DMS79 (cell line): ENCODE measurements at regions not wholly inside any gene's neighbourhood (a gene's known extent, or its start where the extent isn't known, plus 50 kb on each side); places are given as distances from the start of the nearest gene placed in this dataset.

Experiments
- DNase-seq: peaks from one replicate; lab custom pipeline; 2025; lab: John Stamatoyannopoulos, UW

GRCh38 chr2:4370422-4371090 lies 667.2 kb downstream of the DCDC2C start:
- no peak for DNase-seq

GRCh38 chr2:4381049-4381448 lies 677.7 kb downstream of the DCDC2C start:
- no peak for DNase-seq

- no peak for DNase-seq
Observed at GRCh38 chr2:4381773-4382172, 678.4 kb downstream of the DCDC2C start.

- DNase-seq: no peak
Observed at GRCh38 chr2:4391013-4391412, 687.6 kb downstream of the DCDC2C start.

- DNase-seq: no peak
Observed at GRCh38 chr2:4404363-4404762, 701.0 kb downstream of the DCDC2C start.

- DNase-seq: no peak
Observed at GRCh38 chr2:4408321-4408720, 704.9 kb downstream of the DCDC2C start.

GRCh38 chr2:4412637-4413187 lies 709.3 kb downstream of the DCDC2C start:
- no peak for DNase-seq

- no peak for DNase-seq
Observed at GRCh38 chr2:4415171-4415570, 711.8 kb downstream of the DCDC2C start.

GRCh38 chr2:4415810-4416413 lies 712.5 kb downstream of the DCDC2C start:
- DNase-seq: no peak

GRCh38 chr2:4416431-4416830 lies 713.1 kb downstream of the DCDC2C start:
- no peak for DNase-seq

GRCh38 chr2:4417771-4418170 lies 714.4 kb downstream of the DCDC2C start:
- DNase-seq: no peak

- no peak for DNase-seq
Observed at GRCh38 chr2:4420032-4420431, 716.7 kb downstream of the DCDC2C start.

GRCh38 chr2:4424153-4424552 lies 720.8 kb downstream of the DCDC2C start:
- no peak for DNase-seq

- DNase-seq: no peak
Observed at GRCh38 chr2:4427083-4427482, 723.7 kb downstream of the DCDC2C start.

- DNase-seq: peak; percentile 20
Observed at GRCh38 chr2:4445821-4446220, 742.4 kb downstream of the DCDC2C start.

- no peak for DNase-seq
Observed at GRCh38 chr2:4454907-4455306, 751.5 kb downstream of the DCDC2C start.

GRCh38 chr2:4455486-4456155 lies 752.2 kb downstream of the DCDC2C start:
- DNase-seq: no peak

GRCh38 chr2:4464634-4465266 lies 761.4 kb downstream of the DCDC2C start:
- no peak for DNase-seq

- peak; percentile 3 for DNase-seq
Observed at GRCh38 chr2:4465671-4466070, 762.3 kb downstream of the DCDC2C start.

- DNase-seq: no peak
Observed at GRCh38 chr2:4475618-4476017, 772.2 kb downstream of the DCDC2C start.

- DNase-seq: no peak
Observed at GRCh38 chr2:4483050-4483449, 779.7 kb downstream of the DCDC2C start.

- no peak for DNase-seq
Observed at GRCh38 chr2:4486971-4487370, 783.6 kb downstream of the DCDC2C start.
